Vagina (tissue), 2 donors: ENCODE measurements at regions not wholly inside any gene's neighbourhood (a gene's known extent, or its start where the extent isn't known, plus 50 kb on each side); places are given as distances from the start of the nearest gene placed in this dataset.

Experiments
- DNase-seq, 2 donors: peaks; one replicate each; pipeline ENCODE4 v3.0.0-alpha.2; 2017; ENCODE audit errors: extremely low spot score in 2 of 2
- H3K27ac ChIP-seq: fragments of 200-600 bp; sonication (generic); one replicate; pipeline ENCODE4 v1.5.1; 2019
- H3K27me3 ChIP-seq: fragments of 200-600 bp; sonication (generic); one replicate; pipeline ENCODE4 v1.5.1; 2019
- H3K36me3 ChIP-seq, 2 donors: fragments of 200-600 bp; sonication (generic); one replicate each; pipeline ENCODE4 v1.5.1; 2017 to 2019
- H3K4me1 ChIP-seq: fragments of 200-600 bp; sonication (generic); one replicate; pipeline ENCODE4 v1.5.1; 2019
- H3K4me3 ChIP-seq, 2 donors: fragments of 200-600 bp; sonication (generic); 1 replicate in 1 of 2; 2 replicates in 1 of 2; pipeline ENCODE4 v1.5.1; 2016 to 2019
- H3K9me3 ChIP-seq: fragments of 200-600 bp; sonication (generic); one replicate; pipeline ENCODE4 v1.5.1; 2019
- CTCF ChIP-seq, 3 experiments: fragments of 450-650 bp in 2 of 3; fragments of 200-600 bp in 1 of 3; sonication (generic) in 1 of 3; IDR thresholded peaks; one replicate each; pipeline ENCODE4 v1.5.1; 2017 to 2019; ENCODE audit warnings: antibody characterized with exemption in 3 of 3, mild to moderate bottlenecking in 2 of 3, moderate library complexity in 2 of 3
- POLR2A ChIP-seq, 2 donors: fragments of 450-650 bp; IDR thresholded peaks; one replicate each; pipeline ENCODE4 v1.6.1; 2017; ENCODE audit warnings: antibody characterized with exemption in 2 of 2, mild to moderate bottlenecking in 2 of 2, moderate library complexity in 2 of 2
- POLR2AphosphoS5 ChIP-seq, 2 donors: sonication (generic); formaldehyde crosslinking; IDR thresholded peaks; one replicate each; pipeline ENCODE4 v1.9.0; 2017; ENCODE audit warnings: antibody characterized with exemption in 2 of 2, mild to moderate bottlenecking in 2 of 2, low read depth in 1 of 2; ENCODE audit not compliant: insufficient read depth in 1 of 2
- intact Hi-C: fragments of 100-400 bp; cut with DNase I; formaldehyde crosslinking; loops from one replicate; pipeline ENCODE4 v1.15.1; 2023

- no peak overlapping the region for H3K4me3 ChIP-seq
- H3K4me1 ChIP-seq, result peaks cover 4% of the 10 kb centered on the region
- H3K36me3 ChIP-seq, result no peaks in the 10 kb centered on the region
- H3K27ac ChIP-seq, result no peak overlapping the region
- no peaks in the 10 kb centered on the region for H3K27me3 ChIP-seq
- no peaks in the 10 kb centered on the region for H3K9me3 ChIP-seq
- intact Hi-C loops, result no loop called here
- TF ChIP-seq CTCF (IDR thresholded peaks at IDR 0.05), result no peak
- TF ChIP-seq POLR2AphosphoS5 (IDR thresholded peaks at IDR 0.05; ENCODE audit: insufficient read depth in 1 of 2, low read depth in 1 of 2), result no peak
- no peak for TF ChIP-seq POLR2A (IDR thresholded peaks at IDR 0.05)
- no peak for DNase-seq
Observed at GRCh38 chr2:136645236-136645828, 120.0 kb upstream of the THSD7B start.

- no peak overlapping the region for H3K27ac ChIP-seq
- no peaks in the 10 kb centered on the region for H3K9me3 ChIP-seq
- H3K36me3 ChIP-seq, result no peaks in the 10 kb centered on the region
- TF ChIP-seq CTCF (IDR thresholded peaks at IDR 0.05) (no peak), POLR2A (IDR thresholded peaks at IDR 0.05) (no peak), POLR2AphosphoS5 (IDR thresholded peaks at IDR 0.05; ENCODE audit: insufficient read depth in 1 of 2, low read depth in 1 of 2) (no peak)
- no peak overlapping the region for H3K4me3 ChIP-seq
- H3K4me1 ChIP-seq, result no peaks in the 10 kb centered on the region
- intact Hi-C loops, result no loop called here
- DNase-seq, result no peak
- no peaks in the 10 kb centered on the region for H3K27me3 ChIP-seq
Observed at GRCh38 chr2:136639651-136640050, 125.7 kb upstream of the THSD7B start.

DNA sequence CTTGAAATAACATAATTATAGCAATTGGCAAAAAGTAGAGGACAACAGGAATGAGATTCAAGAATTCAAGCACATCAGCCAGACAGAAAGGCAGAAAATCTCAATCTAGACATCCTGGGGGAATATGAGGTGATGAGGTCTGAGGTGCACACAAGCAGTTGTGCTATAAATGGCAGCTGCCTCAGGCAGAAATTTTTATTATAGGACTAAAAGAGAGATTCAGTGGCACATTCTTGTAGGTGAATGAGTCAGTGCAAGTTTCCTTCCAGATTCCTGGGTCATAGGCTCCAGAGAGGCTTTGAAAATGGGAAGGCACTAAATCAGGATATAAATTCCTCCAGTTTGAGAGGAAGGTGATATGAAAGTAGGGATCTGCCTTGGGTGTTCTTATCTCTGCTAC lies 127.2 kb upstream of the THSD7B start:
- no peak for TF ChIP-seq POLR2AphosphoS5 (IDR thresholded peaks at IDR 0.05; ENCODE audit: insufficient read depth in 1 of 2, low read depth in 1 of 2)
- TF ChIP-seq POLR2A (IDR thresholded peaks at IDR 0.05), result no peak
- no peak for TF ChIP-seq CTCF (IDR thresholded peaks at IDR 0.05)

DNA sequence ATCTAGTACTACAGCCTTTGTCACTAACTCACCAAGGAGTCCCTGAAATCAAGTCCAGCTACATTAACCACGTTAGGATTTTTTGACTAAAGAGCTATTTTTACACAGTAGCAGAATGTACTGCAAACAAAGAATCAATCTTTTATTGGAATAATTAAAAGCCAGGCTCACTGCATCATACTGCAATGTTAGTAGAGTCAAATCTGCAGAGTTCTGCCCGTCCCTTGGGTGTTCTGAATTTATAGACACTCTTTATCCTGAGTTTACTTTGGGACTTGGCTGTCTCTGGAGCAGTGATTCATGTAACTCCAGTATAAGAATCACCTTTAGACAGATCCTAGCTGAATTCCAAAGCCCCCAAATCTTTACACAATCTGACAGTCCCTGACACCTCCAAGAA lies 127.9 kb upstream of the THSD7B start:
- H3K36me3 ChIP-seq, result no peaks in the 10 kb centered on the region
- DNase-seq, result no peak
- no peaks in the 10 kb centered on the region for H3K9me3 ChIP-seq
- intact Hi-C loops, result no loop called here
- H3K4me3 ChIP-seq, result no peak overlapping the region
- no peak for TF ChIP-seq POLR2A (IDR thresholded peaks at IDR 0.05)
- no peaks in the 10 kb centered on the region for H3K27me3 ChIP-seq
- H3K4me1 ChIP-seq, result no peaks in the 10 kb centered on the region
- no peak overlapping the region for H3K27ac ChIP-seq

More for the DNA sequence above, 127.2 kb upstream of the THSD7B start:
- Histone ChIP-seq H3K36me3 (no peaks in the 10 kb centered on the region), H3K4me1 (no peaks in the 10 kb centered on the region), H3K9me3 (no peaks in the 10 kb centered on the region), H3K27ac (no peak overlapping the region), H3K4me3 (no peak overlapping the region), H3K27me3 (no peaks in the 10 kb centered on the region)
- intact Hi-C loops, result no loop called here
- DNase-seq, result no peak

DNA sequence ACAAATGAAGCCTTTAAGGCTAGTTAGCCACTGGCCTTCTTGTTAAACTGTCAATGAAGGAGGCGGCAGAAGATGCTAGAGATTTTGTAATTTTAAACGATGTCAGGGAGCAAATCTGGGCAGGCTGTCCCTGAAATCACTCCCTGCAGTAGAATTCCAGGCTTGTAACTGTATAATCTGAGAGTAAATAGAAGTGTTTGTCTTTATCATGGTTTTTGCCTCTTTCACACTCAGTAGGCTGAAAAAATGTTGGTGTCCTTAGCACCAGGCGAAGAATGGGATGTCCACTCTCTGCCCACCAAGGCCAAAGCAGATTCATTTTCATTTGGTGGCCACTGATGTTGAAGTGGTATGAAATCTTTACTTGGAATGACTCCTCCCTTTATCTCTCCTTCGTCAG lies 136.9 kb upstream of the THSD7B start:
- H3K4me3 ChIP-seq, result no peak overlapping the region
- peaks cover 8% of the 10 kb centered on the region for H3K4me1 ChIP-seq
- H3K27me3 ChIP-seq, result no peaks in the 10 kb centered on the region
- no peaks in the 10 kb centered on the region for H3K36me3 ChIP-seq
- no peak overlapping the region for H3K27ac ChIP-seq
- no peaks in the 10 kb centered on the region for H3K9me3 ChIP-seq
- intact Hi-C loops, result no loop called here
- TF ChIP-seq CTCF (IDR thresholded peaks at IDR 0.05), result no peak
- TF ChIP-seq POLR2AphosphoS5 (IDR thresholded peaks at IDR 0.05; ENCODE audit: insufficient read depth in 1 of 2, low read depth in 1 of 2), result no peak
- no peak for TF ChIP-seq POLR2A (IDR thresholded peaks at IDR 0.05)
- no peak for DNase-seq
